Heart left ventricle (tissue), 13 donors: ENCODE measurements at regions not wholly inside any gene's neighbourhood (a gene's known extent, or its start where the extent isn't known, plus 50 kb on each side); places are given as distances from the start of the nearest gene placed in this dataset.

ENCODE experiments used
- CTCF ChIP-seq, 12 donors: fragments of 200-600 bp; sonication (generic) in 4 of 12; IDR thresholded peaks; one replicate each; pipeline versions ENCODE4 v1.5.0 to v1.8.0; 2018 to 2022; ENCODE audit warnings: antibody characterized with exemption in 12 of 12, mild to moderate bottlenecking in 5 of 12
- POLR2A ChIP-seq, 2 donors: fragments of 450-650 bp; IDR thresholded peaks; one replicate each; pipeline ENCODE4 v1.6.1; 2017; ENCODE audit warnings: antibody characterized with exemption in 2 of 2, mild to moderate bottlenecking in 2 of 2, moderate library complexity in 2 of 2
- donor health status: ischemic (EF 13 %, LVEDD 7.1; RV severe dilation, severe dysfunction).
- donor health status: DM: no; HTN: yes; CAD: no.
- donor health status: DM: no; HTN: no; CAD: no.
- donor health status: ischemic (EF 25% LVEDD 6.9; RV normal size, moderate dysfunction).
- donor health status: ischemic (EF 25% LVEDD 5.7; RV mildly dilated, moderate dysfunction).
- donor health status: ischemic (EF 35%, LVEDD 5.7; RV mildly dilated, moderate dysfunction).
- donor health status: nonischemic (EF 11% LVEDD 7.7; RV severe dilation, severe dysfunction).
- donor health status: DM: yes; HTN: yes; CAD: no.
- donor health status: PGD.
- donor health status: ischemic (EF 29% LVEDD 5.4; RV normal size, mild dysfunction).
- donor health status: nonischemic (EF 23%, LVEDD 6.1; RV moderate dilation, normal function).

DNA sequence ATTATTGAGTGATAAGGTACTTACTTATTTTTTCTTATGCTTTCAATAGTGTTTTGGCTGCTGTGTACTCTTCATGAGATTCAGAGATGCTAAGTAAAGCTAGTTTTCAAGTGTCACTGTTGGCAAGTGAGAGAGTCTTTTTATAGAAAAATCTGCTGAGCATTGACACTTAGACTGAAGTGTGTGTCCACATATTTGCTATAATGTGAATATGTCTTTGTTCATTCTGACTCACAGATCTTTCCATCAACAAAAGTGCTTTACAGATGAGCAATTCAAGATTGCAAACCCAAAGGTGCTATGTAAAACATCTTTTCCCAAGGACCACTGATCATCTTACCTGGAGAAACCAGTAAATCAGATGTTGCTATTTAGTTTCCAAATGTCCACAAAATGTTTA, 410.6 kb upstream of the FIGN start:
- TF ChIP-seq CTCF (IDR thresholded peaks at IDR 0.05) = no peak
- no peak for TF ChIP-seq POLR2A (IDR thresholded peaks at IDR 0.05)
